ENCODE measurements at regions not wholly inside any gene's neighbourhood (a gene's known extent, or its start where the extent isn't known, plus 50 kb on each side); places are given as distances from the start of the nearest gene placed in this dataset.

DNA sequence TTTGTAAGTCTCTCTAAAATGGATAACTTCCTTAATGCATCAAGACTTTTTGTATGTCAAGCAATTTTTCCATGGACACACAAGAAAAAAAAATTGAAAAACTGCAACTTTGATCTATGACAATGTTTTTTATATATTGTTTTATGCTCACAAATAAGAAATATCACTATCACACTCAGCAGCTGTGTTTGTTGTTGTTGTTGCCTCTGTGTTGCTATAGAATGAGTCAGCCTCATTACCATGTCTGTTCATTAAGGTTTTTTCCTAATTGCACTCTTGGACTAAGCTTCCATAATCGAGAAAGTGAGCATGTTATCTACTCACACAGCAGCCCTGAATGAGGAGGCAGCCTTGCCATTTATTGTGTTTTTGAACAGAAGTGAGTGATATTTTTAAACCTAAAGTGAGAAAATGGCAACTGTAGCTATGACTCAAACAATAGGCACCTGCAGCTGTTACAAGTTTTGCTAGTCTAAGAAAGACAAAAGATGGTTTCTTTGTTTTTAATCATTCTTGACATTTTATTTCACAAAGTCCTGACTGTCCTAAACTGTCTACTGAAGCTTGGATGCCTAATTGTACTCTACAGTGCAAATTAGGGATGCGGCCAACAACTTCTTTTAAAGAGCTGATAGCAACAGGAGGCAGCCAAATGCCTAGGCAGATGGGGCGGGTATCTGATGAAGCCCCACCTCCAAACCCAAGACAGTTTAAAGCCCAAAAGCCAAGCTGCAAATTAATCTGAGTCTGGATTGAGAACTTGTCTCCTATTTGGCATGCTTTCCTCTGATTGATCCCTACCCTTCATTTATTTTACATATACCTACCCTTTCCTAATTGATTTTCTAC lies 77.9 kb upstream of the DOK5 start:
- CTCF ChIA-PET (ENCODE audit: unreplicated experiment): no interaction called here
- Histone ChIP-seq H3K9me2 (ENCODE audit: insufficient read depth, low read length) (0 out of 2 replicates have a peak, but pooled peaks cover 3% of the 10 kb centered on the region), H3K4me3 (ENCODE audit: low read depth, low read length, poor library complexity, severe bottlenecking) (no peak overlapping the region), H2AFZ (ENCODE audit: low read length) (no peak overlapping the region), H3K27ac (ENCODE audit: low read depth, low read length, poor library complexity, severe bottlenecking) (no peak overlapping the region), H3K9me3 (ENCODE audit: low read length) (no peaks in the 10 kb centered on the region), H3K4me1 (ENCODE audit: insufficient read depth, low read length, poor library complexity, severe bottlenecking) (no peaks in the 10 kb centered on the region), H4K20me1 (ENCODE audit: insufficient read depth, low read length) (no peaks in the 10 kb centered on the region), H3K4me2 (ENCODE audit: low read length) (no peak overlapping the region), H3K36me3 (ENCODE audit: insufficient read depth, low read length) (no peaks in the 10 kb centered on the region), H3K79me2 (ENCODE audit: insufficient read depth, low read depth, low read length) (no peaks in the 10 kb centered on the region)
- intact Hi-C loops (cut with micrococcal nuclease; ENCODE audit: unreplicated experiment): no loop called here
- DNase-seq (ENCODE audit: low spot score): no peak
- no TSS peak for BruUV-seq (replicated peaks)
- POLR2A ChIA-PET: interaction anchor here (0.6 to 0.9 kb wide), 3 partner anchors 9 to 202 kb away, joined by 3 to 5 read pairs (median 3); no protein-coding TSS in a partner anchor
- TF ChIP-seq CTCF (conservative IDR thresholded peaks at IDR 0.05; ENCODE audit: low read length) (no peak), EZH2phosphoT487 (IDR thresholded peaks at IDR 0.05; ENCODE audit: borderline replicate concordance, low read depth, low read length) (no peak)

GRCh38 chr20:54398814-54399213 lies 76.6 kb upstream of the DOK5 start:
- intact Hi-C loops (cut with micrococcal nuclease; ENCODE audit: unreplicated experiment): no loop called here
- BruUV-seq (replicated peaks): no TSS peak

More at GRCh38 chr20:54398814-54399213, 76.6 kb upstream of the DOK5 start:
- H3K4me2 ChIP-seq (ENCODE audit: low read length): no peak overlapping the region
- H4K20me1 ChIP-seq (ENCODE audit: insufficient read depth, low read length): no peaks in the 10 kb centered on the region
- no peaks in the 10 kb centered on the region for H3K79me2 ChIP-seq (ENCODE audit: insufficient read depth, low read depth, low read length)
- H3K4me3 ChIP-seq (ENCODE audit: low read depth, low read length, poor library complexity, severe bottlenecking): no peak overlapping the region
- no peak overlapping the region for H3K27ac ChIP-seq (ENCODE audit: low read depth, low read length, poor library complexity, severe bottlenecking)
- 0 out of 2 replicates have a peak, but pooled peaks cover 3% of the 10 kb centered on the region for H3K9me2 ChIP-seq (ENCODE audit: insufficient read depth, low read length)
- H3K4me1 ChIP-seq (ENCODE audit: insufficient read depth, low read length, poor library complexity, severe bottlenecking): no peaks in the 10 kb centered on the region
- no peak for DNase-seq (ENCODE audit: low spot score)
- CTCF ChIA-PET (ENCODE audit: unreplicated experiment): interaction anchor here (0.6 kb wide), 1 partner anchor 1129 kb away, joined by 3 read pairs; no protein-coding TSS in a partner anchor
- H2AFZ ChIP-seq (ENCODE audit: low read length): no peak overlapping the region
- no peaks in the 10 kb centered on the region for H3K36me3 ChIP-seq (ENCODE audit: insufficient read depth, low read length)
- H3K9me3 ChIP-seq (ENCODE audit: low read length): no peaks in the 10 kb centered on the region
- POLR2A ChIA-PET: no interaction called here
- TF ChIP-seq EZH2phosphoT487 (IDR thresholded peaks at IDR 0.05; ENCODE audit: borderline replicate concordance, low read depth, low read length): no peak
- no peak for TF ChIP-seq CTCF (conservative IDR thresholded peaks at IDR 0.05; ENCODE audit: low read length)

Data from OCI-LY7 (cell line).